Mesodermal cell (in vitro differentiated cells): ENCODE measurements at regions not wholly inside any gene's neighbourhood (a gene's known extent, or its start where the extent isn't known, plus 50 kb on each side); places are given as distances from the start of the nearest gene placed in this dataset.
A peak's percentile ranks its signal among the peaks of the same experiment; 100 is the strongest.
"Not testable (repeated sequence)": the region's sequence is repeated elsewhere in the genome, so short reads cannot be mapped to it uniquely, and the experiment has no call there.

Experiments used
- H3K27ac ChIP-seq: 2 replicates; pipeline ENCODE4 v1.7.0; 2013; ENCODE audit warnings: mild to moderate bottlenecking, low read depth, low read length, moderate library complexity; ENCODE audit not compliant: severe bottlenecking
- H3K36me3 ChIP-seq: 2 replicates; pipeline ENCODE4 v1.7.1; 2013; ENCODE audit warnings: mild to moderate bottlenecking, low read length, moderate library complexity; ENCODE audit not compliant: control insufficient read depth, insufficient read depth
- H3K4me1 ChIP-seq: one replicate; pipeline ENCODE4 v1.7.1; 2013; ENCODE audit warnings: mild to moderate bottlenecking, low read length; ENCODE audit not compliant: insufficient read depth, control insufficient read depth, poor library complexity, severe bottlenecking
- H3K4me3 ChIP-seq: 2 replicates; pipeline ENCODE4 v1.7.0; 2013; ENCODE audit warnings: low read length, control low read depth, mild to moderate bottlenecking; ENCODE audit not compliant: insufficient read depth, poor library complexity, severe bottlenecking; ENCODE audit errors: extremely low read depth
- H3K9me3 ChIP-seq: 2 replicates; pipeline ENCODE4 v1.7.1; 2013; ENCODE audit warnings: mild to moderate bottlenecking, low read length, moderate library complexity; ENCODE audit not compliant: control insufficient read depth
- WGBS, 2 experiments: methylation state at CpG; one replicate each; pipeline ENCODE4 v1.1.5; 2013; ENCODE audit warnings: missing lambda C conversion rate in 2 of 2; ENCODE audit not compliant: insufficient coverage in 2 of 2; 5-methylcytosine and 5-hydroxymethylcytosine counted together

DNA sequence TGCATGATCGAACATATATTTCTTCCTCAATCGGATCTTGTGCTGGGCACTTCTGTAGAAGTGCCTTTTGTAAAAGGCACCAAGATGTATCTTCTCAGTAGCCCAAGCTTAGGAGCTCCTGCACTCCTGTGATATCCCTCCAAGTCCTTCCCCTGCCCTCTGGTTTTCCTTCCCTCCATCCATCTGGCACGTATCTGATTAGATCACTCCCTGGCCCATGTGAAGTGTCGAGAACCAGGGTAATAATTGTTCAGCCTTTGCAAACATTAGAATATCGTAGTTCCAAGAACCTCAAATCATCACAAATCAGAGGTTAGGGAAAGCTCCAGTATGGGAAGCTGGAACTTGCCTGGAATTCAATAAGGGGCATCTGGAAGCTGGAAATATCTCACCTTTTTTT, 221.1 kb upstream of the AUTS2 start:
- no peak overlapping the region for H3K27ac ChIP-seq
- 89 to 94% methylated on average over 3 to 5 of the region's 5 CpGs for WGBS, 2 experiments

GRCh38 chr7:69388452-69389137, 209.7 kb upstream of the AUTS2 start:
- 82 to 86% methylated on average over 3 of the region's 8 CpGs for WGBS, 2 experiments
- Histone ChIP-seq H3K27ac (no peak overlapping the region), H3K4me3 (no peak overlapping the region), H3K36me3 (no peaks in the 10 kb centered on the region), H3K9me3 (no peaks in the 10 kb centered on the region), H3K4me1 (no peaks in the 10 kb centered on the region)

More for the DNA sequence above, 221.1 kb upstream of the AUTS2 start:
- H3K4me3 ChIP-seq, result no peak overlapping the region
- H3K36me3 ChIP-seq, result no peaks in the 10 kb centered on the region
- no peaks in the 10 kb centered on the region for H3K9me3 ChIP-seq
- no peaks in the 10 kb centered on the region for H3K4me1 ChIP-seq

DNA sequence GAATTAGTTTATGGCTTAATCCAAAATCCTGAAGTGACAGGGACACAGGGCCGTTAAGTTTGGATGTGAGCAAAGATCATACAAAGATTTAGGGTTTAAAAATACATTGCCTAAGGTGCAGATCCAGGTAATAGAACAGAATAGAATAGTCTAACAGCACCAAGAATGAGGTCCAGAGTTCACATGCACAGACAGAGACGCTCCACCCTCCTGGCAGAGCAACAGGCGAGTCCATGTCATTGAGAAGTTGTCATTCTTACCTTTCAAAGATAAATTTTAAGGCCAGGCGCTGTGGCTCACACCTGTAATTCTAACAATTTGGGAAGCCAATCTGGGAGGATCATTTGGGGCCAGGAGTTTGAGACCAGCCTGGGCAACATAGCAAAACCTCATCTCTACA, 209.1 kb upstream of the AUTS2 start:
- 73 to 92% methylated on average over 1 to 2 of the region's 4 CpGs for WGBS, 2 experiments
- Histone ChIP-seq H3K4me1 (no peaks in the 10 kb centered on the region), H3K9me3 (no peaks in the 10 kb centered on the region), H3K4me3 (no peak overlapping the region), H3K27ac (no peak overlapping the region), H3K36me3 (no peaks in the 10 kb centered on the region)

DNA sequence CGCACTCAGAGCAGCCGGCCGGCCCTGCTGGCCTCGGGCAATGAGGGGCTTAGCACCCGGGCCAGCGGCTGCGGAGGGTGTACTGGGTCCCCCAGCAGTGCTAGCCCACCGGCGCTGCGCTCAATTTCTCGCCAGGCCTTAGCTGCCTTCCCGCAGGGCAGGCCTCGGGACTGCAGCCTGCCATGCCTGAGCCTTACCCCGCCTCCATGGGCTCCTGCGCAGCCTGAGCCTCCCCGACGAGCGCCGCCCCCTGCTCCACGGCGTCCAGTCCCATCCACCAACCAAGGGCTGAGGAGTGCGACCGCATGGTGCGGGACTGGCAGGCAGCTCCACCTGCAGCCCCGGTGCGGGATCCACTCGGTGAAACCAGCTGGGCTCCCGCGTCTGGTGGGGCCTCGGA, 204.4 kb upstream of the AUTS2 start:
- H3K4me3 ChIP-seq, H3K4me1 ChIP-seq, H3K9me3 ChIP-seq, H3K36me3 ChIP-seq, H3K27ac ChIP-seq: not testable (repeated sequence)
- WGBS, 2 experiments, result 94 to 98% methylated on average over 19 to 29 of the region's 30 CpGs

- Histone ChIP-seq H3K4me1 (peaks cover 7% of the 10 kb centered on the region), H3K4me3 (no peak overlapping the region), H3K9me3 (no peaks in the 10 kb centered on the region), H3K27ac (peak overlapping the region; percentile 53), H3K36me3 (no peaks in the 10 kb centered on the region)
- 85 to 90% methylated on average over 7 to 8 of the region's 8 CpGs for WGBS, 2 experiments
These were observed 203.1 kb upstream of the AUTS2 start for GRCh38 chr7:69395061-69395714.

DNA sequence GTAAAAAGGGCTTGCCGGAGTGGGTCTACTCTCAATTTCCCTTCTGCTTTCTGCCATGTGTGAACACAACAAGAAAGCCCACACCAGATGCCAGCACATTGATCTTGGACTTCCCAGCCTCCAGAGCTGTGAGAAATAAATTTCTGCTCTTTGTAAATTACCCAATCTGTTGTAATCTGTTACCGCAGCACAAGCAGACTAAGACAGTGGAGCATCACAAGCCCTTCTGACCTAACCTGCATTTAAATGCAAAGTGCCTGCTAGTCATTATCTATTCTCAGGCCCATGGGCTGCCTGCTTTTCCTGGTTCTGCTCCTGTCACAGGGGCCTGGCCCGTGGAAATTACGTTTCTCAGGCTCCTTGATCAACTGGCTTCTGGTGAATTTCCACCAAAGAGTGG, 199.3 kb upstream of the AUTS2 start:
- H3K9me3 ChIP-seq, result no peaks in the 10 kb centered on the region

GRCh38 chr7:69399401-69399800, 198.9 kb upstream of the AUTS2 start:
- H3K36me3 ChIP-seq, result no peaks in the 10 kb centered on the region
- H3K27ac ChIP-seq, result no peak overlapping the region
- H3K4me3 ChIP-seq, result no peak overlapping the region
- H3K9me3 ChIP-seq, result no peaks in the 10 kb centered on the region
- H3K4me1 ChIP-seq, result peaks cover 7% of the 10 kb centered on the region

More for the DNA sequence above, 199.3 kb upstream of the AUTS2 start:
- Histone ChIP-seq H3K36me3 (no peaks in the 10 kb centered on the region), H3K4me3 (no peak overlapping the region), H3K4me1 (peaks cover 7% of the 10 kb centered on the region), H3K27ac (no peak overlapping the region)
- WGBS, 2 experiments, result 41 to 69% methylated on average over 2 to 4 of the region's 4 CpGs

DNA sequence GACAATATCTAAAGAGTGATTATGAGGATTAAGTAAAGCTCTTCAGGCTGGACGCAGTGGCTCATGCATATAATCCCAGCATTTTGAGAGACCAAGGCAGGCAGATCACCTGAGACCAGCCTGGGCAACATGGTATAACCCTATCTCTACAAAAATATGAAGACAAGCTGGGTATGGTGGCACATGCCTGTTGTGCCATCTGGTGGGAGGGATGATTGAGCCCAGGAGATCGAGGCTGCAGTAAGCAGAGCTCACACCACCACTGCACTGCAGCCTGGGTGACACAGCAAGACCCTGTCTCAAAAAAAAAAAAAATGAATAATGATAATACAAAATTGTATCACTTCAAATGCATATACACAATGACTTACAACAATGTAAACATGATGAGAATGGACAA, 195.6 kb upstream of the AUTS2 start:
- WGBS, 2 experiments, result 60% methylated on average over 1 of the region's 2 CpGs; no CpG with 5 or more reads in 1 of the 2 experiments
- no peaks in the 10 kb centered on the region for H3K4me1 ChIP-seq
- H3K27ac ChIP-seq, result no peak overlapping the region
- H3K36me3 ChIP-seq, result no peaks in the 10 kb centered on the region
- H3K9me3 ChIP-seq, result no peaks in the 10 kb centered on the region
- H3K4me3 ChIP-seq, result no peak overlapping the region

DNA sequence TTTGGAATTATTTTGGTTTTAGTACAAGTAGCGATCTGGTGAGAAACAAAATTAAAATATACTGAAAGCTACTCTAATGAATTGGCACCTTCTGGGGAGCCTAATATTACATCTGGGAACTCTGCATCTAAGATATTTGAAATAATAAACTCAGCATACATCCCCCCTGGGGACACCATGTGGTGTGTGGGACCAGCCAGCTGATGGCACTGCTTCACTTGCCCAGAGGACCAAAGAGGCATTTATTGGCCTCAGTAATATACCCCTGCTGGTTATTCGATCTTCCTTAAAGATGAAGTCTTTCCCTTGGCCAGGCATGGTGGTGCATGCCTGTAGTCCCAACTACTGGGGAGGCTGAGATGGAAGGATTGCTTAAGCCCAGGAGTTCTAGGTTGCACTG, 195.1 kb upstream of the AUTS2 start:
- no peaks in the 10 kb centered on the region for H3K4me1 ChIP-seq
- no peak overlapping the region for H3K4me3 ChIP-seq
- no peak overlapping the region for H3K27ac ChIP-seq
- 93 to 100% methylated on average over 1 to 2 of the region's 2 CpGs for WGBS, 2 experiments
- no peaks in the 10 kb centered on the region for H3K9me3 ChIP-seq
- no peaks in the 10 kb centered on the region for H3K36me3 ChIP-seq

DNA sequence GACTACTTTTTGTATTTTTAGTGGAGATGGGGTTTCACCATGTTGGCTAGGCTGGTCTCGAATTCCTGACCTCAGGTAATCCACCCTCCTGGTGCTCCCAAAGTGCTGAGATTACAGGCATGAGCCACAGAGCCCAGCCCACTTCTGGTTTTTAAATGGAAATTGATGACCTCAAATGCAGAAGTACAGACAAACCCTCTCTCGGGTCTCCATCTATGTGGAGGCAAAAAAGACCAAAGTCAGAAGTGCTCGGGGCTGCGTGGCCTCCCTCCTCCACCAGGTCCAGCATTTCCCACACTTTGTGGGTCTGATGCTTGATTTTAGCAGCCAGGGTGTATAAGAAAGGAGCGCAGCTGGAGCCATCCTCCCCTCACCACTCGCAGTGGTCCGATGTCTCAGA, 187.3 kb upstream of the AUTS2 start:
- no peaks in the 10 kb centered on the region for H3K9me3 ChIP-seq
- 82 to 86% methylated on average over 5 of the region's 7 CpGs for WGBS, 2 experiments
- H3K36me3 ChIP-seq, result no peaks in the 10 kb centered on the region
- peaks cover 6% of the 10 kb centered on the region for H3K4me1 ChIP-seq
- H3K4me3 ChIP-seq, result no peak overlapping the region
- no peak overlapping the region for H3K27ac ChIP-seq

GRCh38 chr7:69411466-69411865, 186.8 kb upstream of the AUTS2 start:
- H3K36me3 ChIP-seq, result no peaks in the 10 kb centered on the region
- no peak overlapping the region for H3K4me3 ChIP-seq
- no peaks in the 10 kb centered on the region for H3K9me3 ChIP-seq
- 79 to 96% methylated on average over 7 of the region's 8 CpGs for WGBS, 2 experiments
- H3K4me1 ChIP-seq, result peaks cover 6% of the 10 kb centered on the region
- no peak overlapping the region for H3K27ac ChIP-seq
